ENCODE measurements at regions not wholly inside any gene's neighbourhood (a gene's known extent, or its start where the extent isn't known, plus 50 kb on each side); places are given as distances from the start of the nearest gene placed in this dataset.

DNA sequence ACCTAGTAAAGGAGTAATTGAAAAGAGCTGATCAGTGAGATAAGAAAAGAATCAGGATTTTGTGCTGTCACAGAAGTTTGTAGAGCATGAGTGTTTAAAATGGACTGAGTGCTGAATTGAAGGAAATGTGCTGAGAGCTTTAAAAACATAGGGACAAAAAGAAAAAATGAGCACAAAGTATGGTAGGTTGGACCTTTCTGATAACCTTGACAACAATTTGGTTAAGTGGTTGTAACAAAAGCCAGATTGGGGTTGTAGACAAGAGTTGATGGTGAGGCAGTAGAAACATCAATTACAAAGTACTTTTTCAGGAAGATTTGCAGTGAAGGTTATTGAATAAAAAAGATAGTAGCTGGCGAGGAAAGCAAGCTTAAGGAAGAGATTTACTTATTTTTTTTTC lies 674.7 kb upstream of the KIF2B start:
- no peak for DNase-seq

DNA sequence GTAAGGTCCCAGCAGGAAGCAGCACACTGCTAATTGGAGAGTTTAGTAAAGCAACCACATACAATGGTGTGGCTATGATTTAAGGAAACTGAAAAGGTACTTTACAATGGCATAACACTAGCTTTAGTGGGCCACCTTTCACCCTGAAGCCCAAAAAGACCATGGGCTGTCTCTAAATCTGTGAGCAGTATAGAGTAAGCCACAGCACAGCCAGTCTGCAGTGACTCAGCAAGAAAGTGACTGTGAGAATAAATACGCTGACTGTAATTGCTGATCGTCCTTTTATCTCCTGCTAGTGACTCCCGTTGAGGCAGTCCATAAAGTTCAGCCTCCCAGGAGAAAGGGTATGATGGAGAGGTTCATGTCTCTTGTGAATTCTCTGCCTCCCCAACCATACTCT lies 679.8 kb upstream of the KIF2B start:
- no peak for DNase-seq

DNA sequence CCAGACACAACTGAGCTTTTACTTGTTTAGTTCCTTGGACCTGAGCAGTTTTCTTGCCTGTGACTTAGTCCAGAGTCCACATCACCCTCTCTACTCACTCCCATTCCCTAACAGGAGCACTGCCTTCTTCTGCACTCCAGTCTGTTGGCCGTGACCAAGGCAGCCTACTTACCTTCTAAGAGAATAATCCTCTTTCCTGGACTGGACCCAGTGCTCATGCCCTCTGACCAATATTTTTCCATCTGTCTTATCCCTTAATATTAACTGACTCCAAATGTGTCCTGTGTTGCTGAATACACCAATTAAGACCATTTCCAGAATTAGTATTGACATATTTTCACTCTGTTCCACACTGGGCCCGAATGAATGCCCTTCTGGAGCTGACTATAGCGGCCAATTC lies 681.0 kb upstream of the KIF2B start:
- DNase-seq: no peak

DNA sequence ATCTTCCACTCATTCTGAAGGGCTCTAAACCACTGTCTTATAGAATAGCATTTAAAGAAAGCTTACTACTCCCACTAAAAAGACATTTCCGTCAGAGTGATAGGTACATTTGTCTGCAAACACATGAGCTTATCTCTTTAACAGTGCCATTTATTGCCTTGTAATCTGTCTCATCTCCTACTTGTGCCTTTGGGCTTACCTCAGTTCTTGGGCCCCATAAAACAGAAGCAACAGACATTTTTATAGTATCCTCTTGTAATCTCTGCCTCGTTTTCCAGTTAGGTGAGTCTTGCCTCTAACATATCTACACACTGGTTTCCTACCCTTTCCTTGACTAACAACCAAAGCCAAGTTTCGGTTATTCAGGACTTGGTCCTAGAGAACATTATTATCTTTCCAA lies 681.4 kb upstream of the KIF2B start:
- DNase-seq: no peak

DNA sequence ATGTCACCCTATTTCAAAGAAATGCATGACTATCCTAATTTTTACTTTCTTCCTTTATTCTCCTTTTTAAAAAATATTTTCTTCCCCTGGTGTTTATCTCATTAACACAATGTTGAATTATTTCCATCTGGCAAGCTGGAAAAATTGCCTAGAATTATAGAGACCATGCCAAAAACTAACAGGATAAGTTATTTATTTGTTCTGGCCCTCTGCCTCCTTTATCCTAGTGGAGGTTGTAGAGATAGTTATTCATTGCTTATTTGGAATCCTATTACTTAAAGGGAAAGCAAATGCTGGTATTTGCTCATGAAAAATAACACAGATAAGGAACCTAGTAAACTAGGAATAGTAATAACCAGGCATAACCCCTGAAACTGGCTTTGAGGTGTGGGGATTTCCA lies 684.9 kb upstream of the KIF2B start:
- DNase-seq: no peak

DNA sequence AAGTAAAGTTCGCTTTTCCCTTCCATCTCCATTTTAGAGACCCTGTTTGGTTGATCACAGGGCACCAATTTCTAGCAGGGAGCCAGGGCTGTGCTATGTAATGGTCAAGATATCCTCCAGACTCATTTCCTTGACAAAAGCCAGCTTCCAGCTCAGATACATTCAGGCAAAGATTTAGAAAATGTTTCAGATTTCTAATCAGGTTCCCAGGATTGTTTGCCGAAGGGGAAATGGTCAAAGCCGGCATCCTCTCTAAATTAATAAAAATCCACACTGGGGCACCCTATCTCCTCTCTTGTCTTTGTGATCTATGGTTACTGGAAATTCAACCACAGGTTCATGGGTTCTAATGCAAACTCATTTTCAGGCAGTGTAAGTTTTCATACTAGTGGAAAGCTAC lies 686.8 kb upstream of the KIF2B start:
- no peak for DNase-seq

DNA sequence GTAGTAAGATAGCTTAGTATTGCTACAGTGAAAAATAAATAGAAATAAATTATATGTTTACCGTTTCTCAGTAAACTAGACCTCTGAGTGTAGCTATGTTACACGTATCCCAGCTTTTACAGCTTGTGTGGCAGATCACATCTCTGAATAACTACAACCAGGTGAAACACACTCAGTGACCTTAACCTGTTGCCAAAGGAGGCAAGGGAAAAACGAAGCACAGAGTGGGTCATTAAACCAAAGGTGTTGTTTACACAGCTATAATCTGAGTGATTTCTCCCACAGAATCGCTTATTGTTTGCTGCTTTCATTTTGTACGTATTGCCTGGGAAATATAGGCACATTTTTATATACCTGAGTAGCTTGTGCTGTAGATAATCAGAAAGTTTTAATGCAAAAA lies 688.2 kb upstream of the KIF2B start:
- DNase-seq: no peak

DNA sequence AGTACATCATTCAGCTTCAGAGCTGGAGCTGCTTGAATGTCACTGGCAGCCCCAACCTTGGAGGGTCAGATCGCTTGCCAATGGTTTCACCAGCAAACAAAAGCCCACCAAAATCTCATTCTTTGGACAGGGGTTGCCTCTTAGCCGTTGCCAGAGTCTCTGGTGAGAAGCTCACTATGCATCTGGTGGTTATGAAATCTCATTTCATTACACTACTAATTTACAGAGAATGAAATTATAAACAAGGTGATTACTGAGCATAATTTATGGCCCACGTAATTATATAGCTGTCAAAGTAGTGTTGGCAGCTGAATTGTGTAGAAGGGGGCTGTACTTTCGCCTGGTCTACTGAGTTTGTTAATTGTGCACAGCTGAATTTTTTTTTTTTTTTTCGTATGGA lies 688.9 kb upstream of the KIF2B start:
- DNase-seq: no peak

DNA sequence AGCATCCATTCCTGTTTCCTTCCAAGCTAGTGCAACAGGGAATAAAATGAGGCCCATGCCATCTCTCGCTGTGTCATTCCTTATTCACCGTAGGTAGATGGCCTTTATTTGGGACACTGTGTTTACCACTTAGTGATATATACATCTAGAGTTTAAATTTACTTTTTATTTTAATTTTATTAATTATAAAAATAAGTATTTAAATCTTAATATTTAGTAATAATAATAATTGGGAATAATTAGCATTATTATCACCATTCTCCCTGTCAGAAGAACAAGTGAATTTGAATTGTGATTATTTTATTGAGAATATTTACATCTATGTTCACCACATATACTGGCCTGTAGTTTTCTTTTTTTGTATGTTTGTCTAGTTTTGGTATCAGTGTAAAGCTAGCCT lies 692.9 kb upstream of the KIF2B start:
- no peak for DNase-seq

DNA sequence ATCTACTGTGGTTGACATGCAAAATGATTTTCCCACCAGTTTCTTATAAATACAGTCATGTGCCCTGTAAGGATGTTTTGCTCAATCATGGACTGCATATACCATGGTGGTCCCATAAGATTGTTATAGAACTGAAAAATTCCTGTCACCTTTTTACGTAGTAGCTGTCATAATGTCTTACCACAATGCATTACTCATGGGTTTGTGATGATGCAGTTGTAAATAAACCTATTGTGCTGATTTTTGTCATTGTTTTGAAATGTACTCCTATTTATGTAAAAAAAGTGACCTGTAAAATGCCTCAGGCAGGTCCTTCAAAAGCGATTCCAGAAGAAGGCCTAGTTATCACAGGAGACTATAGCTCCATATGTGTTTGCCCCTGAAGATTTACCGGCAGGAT lies 695.4 kb upstream of the KIF2B start:
- DNase-seq: no peak

DNA sequence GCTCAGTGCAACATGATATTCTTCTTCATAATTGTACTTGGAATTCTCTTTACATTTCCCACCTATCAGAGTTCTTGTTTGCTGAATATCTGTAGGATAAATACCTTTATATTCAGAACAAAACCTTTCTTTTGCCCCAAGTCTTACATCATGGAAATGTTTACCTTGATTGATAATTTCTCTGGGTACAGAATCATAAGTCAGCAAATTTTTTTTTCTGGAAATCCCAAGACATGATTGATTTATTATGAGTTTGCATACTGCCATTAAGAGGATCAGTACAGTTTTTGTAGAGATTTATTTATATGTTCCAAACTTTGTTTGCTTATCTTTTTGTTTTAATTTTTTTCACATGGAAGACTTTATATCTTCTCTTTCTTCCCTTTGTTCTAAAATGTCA lies 699.8 kb upstream of the KIF2B start:
- DNase-seq: no peak

DNA sequence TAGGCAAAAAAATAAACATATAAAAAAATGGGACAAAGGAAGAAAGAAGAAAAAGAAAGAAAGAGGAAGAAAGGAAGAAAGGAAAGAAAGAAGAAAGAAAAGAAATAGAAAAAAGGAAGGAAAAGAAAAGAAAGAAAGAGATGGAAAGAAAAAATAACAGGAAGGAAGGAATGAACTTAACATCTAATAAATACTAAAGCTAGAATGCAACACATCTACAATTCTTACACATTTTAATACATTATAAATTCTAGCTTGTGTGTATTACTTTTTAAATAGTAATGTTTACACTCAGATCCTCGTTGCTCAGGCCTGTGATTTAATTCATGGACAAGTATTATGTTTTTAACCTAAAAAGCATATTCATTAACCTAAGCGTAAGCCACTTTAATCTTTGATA lies 703.0 kb upstream of the KIF2B start:
- DNase-seq: no peak

DNA sequence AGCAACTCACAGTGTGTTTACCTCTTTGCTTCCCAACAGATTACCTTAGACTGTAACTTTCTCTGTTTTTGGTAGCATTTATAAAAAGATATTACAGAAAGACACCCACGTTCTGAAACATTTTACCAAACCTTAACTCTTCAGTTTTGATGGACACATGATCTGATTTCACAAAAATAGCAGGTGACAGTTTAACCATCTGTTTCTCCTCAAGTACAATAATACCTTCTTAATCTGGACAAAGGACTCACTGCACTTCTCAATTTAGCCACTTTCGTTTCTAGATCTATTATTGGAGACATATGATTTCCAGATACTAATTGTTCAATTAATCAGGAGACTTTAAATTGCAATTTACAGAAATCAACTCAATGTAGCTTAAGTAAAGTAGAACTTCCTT lies 703.8 kb upstream of the KIF2B start:
- DNase-seq: no peak

DNA sequence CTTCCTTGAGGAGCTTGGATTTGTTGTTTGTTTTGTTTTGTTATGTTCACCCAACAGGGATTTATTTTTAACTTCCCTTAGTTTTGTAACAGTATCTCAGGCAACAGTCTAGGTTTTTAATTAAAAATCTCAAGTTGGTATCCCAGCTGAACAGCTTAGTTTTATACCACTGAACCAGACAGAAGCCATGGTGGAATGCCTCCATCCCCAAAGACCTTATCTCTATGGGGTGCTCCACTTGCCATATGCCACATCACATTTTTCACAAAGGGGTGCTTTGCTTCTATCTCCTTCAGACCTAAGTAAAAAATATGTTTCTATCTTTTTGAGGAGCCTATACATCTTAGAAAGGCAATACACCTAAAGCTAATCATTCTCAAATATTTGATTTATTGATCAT lies 715.8 kb upstream of the KIF2B start:
- DNase-seq: no peak

DNA sequence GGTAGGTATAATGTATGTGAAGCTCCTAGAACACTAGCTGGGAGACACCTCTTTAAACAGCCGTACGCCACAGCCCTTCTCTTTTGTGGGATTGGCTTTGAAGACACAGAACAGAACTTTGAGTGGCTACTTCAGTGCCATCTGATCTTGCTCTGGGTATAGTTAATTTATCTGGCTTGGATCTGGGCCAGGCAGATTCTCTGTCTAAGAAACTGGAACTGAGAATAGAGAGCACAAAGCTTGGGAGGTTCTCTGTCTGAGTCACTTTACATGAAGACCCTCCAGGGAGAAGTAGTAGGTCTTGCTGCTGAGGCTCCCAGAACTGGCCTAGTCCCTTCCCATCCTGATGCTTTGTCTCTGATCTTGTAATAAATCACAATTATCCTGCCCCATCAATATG lies 721.0 kb upstream of the KIF2B start:
- DNase-seq: no peak

DNA sequence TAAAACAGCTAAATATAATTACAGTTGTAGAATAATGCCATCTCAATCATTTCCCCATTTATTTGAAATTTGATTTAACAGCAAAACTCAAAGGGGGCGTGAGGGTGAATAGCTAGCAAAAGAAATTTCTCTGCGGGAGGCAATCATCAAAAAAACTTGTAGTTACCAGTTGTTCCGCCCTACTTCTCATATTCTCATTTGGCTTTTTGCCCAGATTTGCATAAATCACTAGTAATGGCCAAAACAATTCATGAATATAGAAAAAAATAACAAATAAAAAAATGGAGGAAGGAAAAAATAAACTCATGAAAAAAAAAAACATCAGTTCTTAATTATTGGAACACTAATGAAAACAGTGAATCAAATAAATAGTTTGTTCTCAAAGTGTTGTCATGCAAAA lies 722.6 kb upstream of the KIF2B start:
- DNase-seq: no peak

DNA sequence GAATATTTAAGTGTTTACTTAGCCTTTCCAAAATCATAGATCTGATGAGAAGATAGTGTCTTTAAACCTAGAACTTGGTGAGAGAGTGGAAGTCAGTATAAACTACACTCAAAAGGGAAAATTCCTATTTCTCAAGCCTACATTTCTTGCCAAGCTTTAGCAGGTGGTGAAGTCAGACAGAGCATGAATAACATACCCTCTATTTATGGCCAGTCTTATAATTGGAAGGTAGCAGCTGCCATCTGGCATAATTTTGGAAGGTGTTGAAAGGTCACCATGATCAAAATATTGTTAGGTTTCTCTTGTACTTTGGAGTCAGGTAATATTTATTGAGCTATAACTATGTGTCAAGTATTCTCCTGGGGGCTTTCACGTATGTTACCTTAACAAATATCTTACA lies 729.3 kb upstream of the KIF2B start:
- no peak for DNase-seq

DNA sequence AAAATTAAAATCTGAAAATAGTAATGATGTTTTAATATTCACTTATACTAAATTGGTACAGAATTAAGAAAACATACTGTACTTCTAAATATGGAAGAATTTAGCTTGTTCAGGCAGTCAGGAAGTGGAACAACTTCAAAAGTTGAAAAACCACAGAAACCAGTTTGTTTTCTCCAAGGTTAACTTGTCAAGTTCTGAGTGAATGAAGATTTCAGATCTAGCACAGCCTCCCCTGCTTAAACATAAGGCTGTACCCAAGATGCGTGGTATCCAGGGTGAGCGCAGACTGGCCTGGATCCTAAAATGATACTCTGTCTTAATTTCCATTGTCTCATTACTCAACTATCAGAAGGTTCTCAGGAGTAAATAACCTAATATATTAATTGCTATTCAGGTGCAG lies 730.7 kb upstream of the KIF2B start:
- no peak for DNase-seq

DNA sequence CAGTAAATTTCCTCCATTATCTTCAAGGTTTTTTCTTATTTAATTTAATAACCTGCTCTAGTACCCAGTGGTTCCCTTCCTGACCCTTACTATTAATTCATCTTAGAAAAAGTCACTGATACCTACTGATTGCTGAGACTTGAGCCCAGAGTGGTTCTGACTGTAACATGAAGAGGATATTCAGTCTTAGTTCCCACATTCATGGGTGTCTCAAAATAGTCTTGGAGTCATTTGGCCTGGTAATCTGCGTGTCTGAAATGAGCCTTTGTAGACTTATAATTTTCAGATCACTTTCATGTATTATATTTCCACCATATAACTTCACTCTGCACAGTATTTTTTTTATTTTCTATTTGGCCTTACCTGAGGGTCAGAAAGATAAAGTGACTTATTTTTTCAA lies 732.0 kb upstream of the KIF2B start:
- DNase-seq: no peak

DNA sequence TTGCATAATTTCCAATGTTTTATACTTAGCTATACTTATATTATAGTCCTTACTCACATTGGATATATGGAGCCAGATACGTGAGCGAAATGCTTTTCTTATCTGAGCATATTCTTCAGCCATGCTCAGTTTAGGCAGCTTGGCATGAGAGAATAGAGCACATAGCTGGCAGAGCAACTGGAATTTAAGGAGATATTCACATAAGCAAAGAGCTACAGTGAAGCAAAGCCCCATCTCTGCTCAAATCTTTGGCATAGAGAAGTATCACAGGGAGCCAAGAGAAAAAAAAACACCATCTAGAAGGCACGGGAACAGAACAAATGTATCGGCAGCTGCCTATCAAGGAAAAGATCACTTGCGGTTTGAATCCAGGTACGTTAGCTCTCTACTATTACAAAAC lies 734.2 kb upstream of the KIF2B start:
- DNase-seq: no peak

DNA sequence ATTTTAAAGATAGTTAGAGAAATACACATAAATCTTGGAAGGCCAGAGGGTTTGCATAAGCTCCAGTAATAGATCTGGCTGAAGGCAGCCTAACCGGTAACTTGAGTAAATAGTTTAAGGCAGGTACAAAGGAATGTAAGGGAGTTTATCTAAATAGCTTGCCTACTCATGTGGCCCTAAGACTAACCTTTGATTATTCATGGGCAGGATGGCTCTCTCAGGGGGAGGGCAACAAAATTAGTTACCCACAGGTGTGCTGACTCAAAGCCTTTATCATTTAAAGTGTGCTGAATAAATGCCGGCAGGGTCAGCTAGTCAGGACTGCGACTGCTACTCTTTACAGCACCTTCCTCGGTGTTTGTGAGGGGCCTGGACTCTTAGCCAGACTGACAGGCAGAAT lies 761.3 kb upstream of the KIF2B start:
- no peak for DNase-seq

DNA sequence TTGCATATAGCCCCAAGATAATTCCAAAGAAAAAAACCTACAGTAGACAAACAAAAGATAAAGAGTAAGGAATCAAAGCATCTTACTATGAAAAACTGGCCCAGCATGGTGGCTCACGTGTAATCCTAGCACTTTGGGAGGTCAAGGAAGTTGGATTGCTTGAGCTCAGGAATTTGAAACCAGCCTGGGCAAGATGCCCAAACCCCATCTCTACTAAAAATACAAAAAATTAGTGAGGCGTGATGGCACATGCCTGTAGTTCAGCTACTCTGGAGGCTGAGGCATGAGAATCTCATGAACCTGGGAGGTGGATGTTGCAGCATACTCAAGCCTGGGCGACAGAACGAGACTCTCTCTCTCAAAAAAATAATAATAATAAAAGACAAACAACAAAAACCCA lies 764.7 kb upstream of the KIF2B start:
- no peak for DNase-seq

DNA sequence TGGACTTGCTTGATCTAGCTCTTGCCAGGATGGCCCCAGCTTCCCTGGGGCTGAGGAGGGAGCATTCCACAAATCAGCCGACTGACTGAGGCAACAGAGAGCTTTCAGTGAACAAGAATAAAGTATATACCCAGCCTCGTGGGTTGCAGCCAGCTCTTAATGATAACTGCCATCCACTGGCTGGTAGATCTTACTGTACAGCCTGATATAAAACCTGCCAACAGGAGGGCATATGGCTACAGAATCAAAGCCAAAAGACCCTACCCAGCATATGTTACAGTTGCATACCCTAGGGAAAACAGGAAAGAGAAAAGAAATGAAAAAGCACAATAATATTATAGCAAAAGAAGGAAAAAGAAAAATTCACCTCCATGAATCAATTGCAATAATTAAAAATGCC lies 775.9 kb upstream of the KIF2B start:
- DNase-seq: no peak

DNA sequence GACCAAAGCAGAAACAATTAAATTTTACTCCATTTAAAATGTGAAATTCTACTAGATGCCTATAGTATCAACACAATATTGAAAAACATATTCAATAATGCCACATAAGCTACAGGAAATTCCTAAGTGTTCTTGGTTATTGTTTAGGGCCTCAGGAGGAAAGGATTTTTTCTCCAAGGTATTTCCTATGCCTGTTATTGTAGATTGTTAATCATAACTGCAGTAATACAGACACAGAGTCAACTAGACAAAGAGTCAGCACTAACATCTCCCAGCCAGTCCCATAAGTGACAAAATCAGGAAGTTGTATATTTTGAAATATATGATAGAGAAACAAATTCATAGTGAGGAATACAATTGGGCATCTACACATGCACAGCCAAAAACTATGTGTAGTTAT lies 782.7 kb upstream of the KIF2B start:
- no peak for DNase-seq

DNA sequence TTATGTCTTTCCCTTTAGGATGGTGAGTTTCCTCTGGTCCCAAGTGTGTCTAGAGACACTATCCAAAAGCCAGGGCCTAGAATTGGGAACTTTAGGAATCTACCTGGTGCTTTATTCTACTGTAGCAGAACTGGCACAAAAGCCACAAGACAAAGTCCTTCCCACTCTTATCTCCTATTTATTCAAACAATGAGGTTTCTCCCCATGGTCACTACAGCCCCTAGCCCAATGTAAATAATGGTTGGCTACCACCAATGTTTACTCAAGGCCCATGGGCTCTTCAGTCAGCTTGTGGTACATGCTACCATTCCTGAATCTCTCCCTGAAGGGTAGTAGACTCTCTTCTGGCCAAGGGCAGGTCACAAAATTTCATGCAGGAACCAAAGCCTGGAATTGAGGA lies 789.4 kb upstream of the KIF2B start:
- DNase-seq: no peak

DNA sequence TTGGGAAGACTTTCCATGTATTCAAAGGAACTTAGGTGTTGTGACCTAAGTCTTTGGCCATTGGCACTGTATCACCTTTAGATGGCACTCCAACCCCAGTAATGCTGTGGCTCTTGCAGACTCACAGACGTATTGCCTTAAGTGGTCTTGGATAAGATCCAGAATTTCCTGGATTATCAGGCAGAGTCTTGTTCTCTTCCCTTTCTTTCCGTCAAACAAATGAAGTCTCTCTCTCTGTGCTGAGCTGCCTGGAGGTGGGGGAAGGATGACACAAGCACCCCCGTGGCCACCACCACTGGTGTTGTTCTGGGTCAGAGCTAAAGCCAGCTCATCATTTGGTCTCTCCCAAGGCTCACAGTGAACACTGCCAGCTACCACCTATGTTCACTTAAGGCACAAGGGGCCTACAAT lies 789.9 kb upstream of the KIF2B start:
- peak; percentile 59 for DNase-seq

DNA sequence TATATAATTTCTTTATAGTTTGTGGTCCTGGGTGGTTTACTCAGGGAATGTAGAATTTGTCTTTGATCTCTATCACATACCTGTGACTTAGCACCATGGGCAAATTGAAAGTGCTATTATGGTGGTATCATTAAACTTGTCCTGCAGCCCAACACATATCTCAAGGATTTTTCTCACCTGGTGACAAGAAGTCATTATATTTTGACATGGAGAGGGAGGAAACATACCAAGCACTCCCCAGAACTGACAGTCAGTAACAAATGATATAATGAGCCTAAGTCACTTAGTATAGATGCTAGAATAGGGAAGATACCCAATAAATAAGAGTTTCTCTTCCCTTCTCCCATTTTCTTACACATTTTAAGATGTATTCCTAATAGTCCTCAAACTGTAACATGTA lies 805.5 kb upstream of the KIF2B start:
- DNase-seq: no peak

Data from NCI-H1092 treated with DMSO at 0.1 percent for 48 hours (cell line).